GM12878 (cell line): ENCODE measurements at regions not wholly inside any gene's neighbourhood (a gene's known extent, or its start where the extent isn't known, plus 50 kb on each side); places are given as distances from the start of the nearest gene placed in this dataset.

Source experiments
- ATAC-seq: fragments of 200-7000 bp; cut with Tn5 transposase; 3 replicates; pipeline ENCODE4 v1.9.1; 2020; ENCODE audit warnings: mild to moderate bottlenecking, moderate library complexity
- BruUV-seq: library from RNA; stranded (reverse); fragments of 400-500 nt; replicated peaks from 2 replicates; lab custom pipeline; 2021; lab: Mats Ljungman, UMichigan
- CTCF ChIA-PET: fragments of 300-600 bp; sonication (Branson Sonifier 250); formaldehyde crosslinking; extraction: SDS; loops from one replicate; lab custom pipeline; 2021; ENCODE audit warnings: inconsistent platforms; lab: Yijun Ruan, JAX
- POLR2A ChIA-PET: fragments of 350-600 bp; formaldehyde crosslinking; extraction: SDS; loops from one replicate; lab custom pipeline; 2021; ENCODE audit warnings: inconsistent platforms; lab: Charles Lee
- RAD21 ChIA-PET: fragments of 300-600 bp; sonication (Branson Sonifier 250); formaldehyde crosslinking; loops from one replicate; lab custom pipeline; 2023; ENCODE audit warnings: antibody characterized with exemption; ENCODE audit not compliant: unreplicated experiment; lab: Charles Lee
- SMC1A ChIA-PET: fragments of 300-600 bp; sonication (Branson Sonifier 250); formaldehyde crosslinking; loops from one replicate; lab custom pipeline; 2023; ENCODE audit not compliant: unreplicated experiment, uncharacterized antibody; lab: Charles Lee
- DNase-seq: peaks from one replicate; pipeline ENCODE4 v3.0.0-alpha.2; 2011; ENCODE audit warnings: low read depth, low spot score
- FAIRE-seq: peaks from 3 replicates; lab custom pipeline; 2011; peaks lifted over from hg19 to GRCh38; lab: Jason Lieb, UNC
- H2AFZ ChIP-seq: 2 replicates; pipeline ENCODE4 v1.6.0; 2011; ENCODE audit warnings: low read depth, low read length, control low read depth; ENCODE audit not compliant: control insufficient read depth
- H3K27ac ChIP-seq: 2 replicates; pipeline ENCODE4 v1.5.1; 2011; ENCODE audit warnings: control low read depth; ENCODE audit not compliant: control insufficient read depth, insufficient read depth
- H3K27me3 ChIP-seq, 2 experiments: replicated peaks in 1 of 2; 2 replicates each; pipeline versions ENCODE4 v1.6.0 to v1.6.1; 2011; ENCODE audit warnings: low read length in 1 of 2; ENCODE audit not compliant: control insufficient read depth in 2 of 2, insufficient read depth in 2 of 2
- H3K36me3 ChIP-seq, 2 experiments: 2 replicates each; pipeline ENCODE4 v1.5.1; 2011; ENCODE audit warnings: low read length in 1 of 2; ENCODE audit not compliant: control insufficient read depth in 2 of 2, insufficient read depth in 2 of 2
- H3K4me1 ChIP-seq: 2 replicates; pipeline ENCODE4 v1.6.1; 2011; ENCODE audit warnings: mild to moderate bottlenecking, low read length, moderate library complexity, mixed read lengths; ENCODE audit not compliant: control insufficient read depth, insufficient read depth
- H3K4me2 ChIP-seq: 2 replicates; pipeline ENCODE4 v1.6.0; 2011; ENCODE audit warnings: control low read depth; ENCODE audit not compliant: control insufficient read depth, insufficient read depth
- H3K4me3 ChIP-seq: fragments of 200-600 bp; sonication (generic); 2 replicates; pipeline ENCODE4 v1.5.1; 2016
- H3K79me2 ChIP-seq: 2 replicates; pipeline ENCODE4 v1.6.0; 2011; ENCODE audit warnings: low read length; ENCODE audit not compliant: control insufficient read depth, insufficient read depth
- H3K9ac ChIP-seq: 2 replicates; pipeline ENCODE4 v1.8.0; 2011; ENCODE audit warnings: low read length, control low read depth, mixed read lengths; ENCODE audit not compliant: control insufficient read depth, insufficient read depth
- H3K9me3 ChIP-seq: replicated peaks from 3 replicates; pipeline ENCODE4 v1.5.1; 2011; ENCODE audit warnings: mild to moderate bottlenecking, low read length; ENCODE audit not compliant: control insufficient read depth, insufficient read depth
- H4K20me1 ChIP-seq: 2 replicates; pipeline ENCODE4 v1.6.0; 2011; ENCODE audit not compliant: control insufficient read depth, insufficient read depth
- CHD4 ChIP-seq: fragments of 200-600 bp; sonication (generic); IDR thresholded peaks from 2 replicates; pipeline ENCODE4 v1.6.1; 2016; ENCODE audit warnings: mild to moderate bottlenecking
- GABPA ChIP-seq: IDR thresholded peaks from 2 replicates; pipeline ENCODE4 v1.6.1; 2014; ENCODE audit warnings: antibody characterized with exemption, low read depth, mild to moderate bottlenecking, inconsistent platforms
- IRF4 ChIP-seq: IDR thresholded peaks from 2 replicates; pipeline ENCODE4 v1.6.1; 2011; ENCODE audit warnings: low read depth, low read length
- NRF1 ChIP-seq: conservative IDR thresholded peaks from 2 replicates; pipeline ENCODE4 v1.6.1; 2011; ENCODE audit warnings: mild to moderate bottlenecking, low read depth, low read length, improper control_type of control experiment
- POLR2AphosphoS2 ChIP-seq: IDR thresholded peaks from 2 replicates; pipeline ENCODE4 v1.6.1; 2011; ENCODE audit warnings: low read depth, mild to moderate bottlenecking, low read length, improper control_type of control experiment, moderate library complexity
- RB1 ChIP-seq: fragments of 450-650 bp; formaldehyde crosslinking; IDR thresholded peaks from 2 replicates; pipeline ENCODE4 v1.6.1; 2017; ENCODE audit warnings: mild to moderate bottlenecking, borderline replicate concordance
- ZBTB40 ChIP-seq: fragments of 450-650 bp; IDR thresholded peaks from 2 replicates; pipeline ENCODE4 v1.6.1; 2016; ENCODE audit warnings: mild to moderate bottlenecking, moderate library complexity, borderline replicate concordance
- WGBS: methylation state at CpG from one replicate; pipeline ENCODE4 v1.1.6; 2016; ENCODE audit warnings: low lambda C conversion rate; ENCODE audit not compliant: insufficient replicate concordance, insufficient coverage; ENCODE audit errors: missing lambda C conversion rate; 5-methylcytosine and 5-hydroxymethylcytosine counted together
- in situ Hi-C: fragments of 300-500 bp; cut with MboI; formaldehyde crosslinking; loops from 9 replicates; pipeline ENCODE4 v1.14.3; 2018; ENCODE audit warnings: mixed read lengths
- intact Hi-C: fragments of 100-400 bp; cut with micrococcal nuclease; formaldehyde crosslinking; loops from one replicate; pipeline ENCODE4 v1.14.2; 2022; ENCODE audit not compliant: unreplicated experiment
- TF ChIP-seq, protein P1 (sequence below): fragments of 450-650 bp; conservative IDR thresholded peaks from 2 replicates; pipeline ENCODE4 v1.6.1; 2017; ENCODE audit warnings: mild to moderate bottlenecking, moderate library complexity
- TF ChIP-seq, protein P2 (sequence below): IDR thresholded peaks from 2 replicates; pipeline ENCODE4 v1.6.1; 2012; ENCODE audit warnings: low read depth, low read length, improper control_type of control experiment
- TF ChIP-seq, protein P3 (sequence below): IDR thresholded peaks from 2 replicates; pipeline ENCODE4 v1.6.1; 2012; ENCODE audit warnings: improper control_type of control experiment, low read depth, low read length; ENCODE audit not compliant: insufficient replicate concordance

- FAIRE-seq (no peak), ATAC-seq (no peak), DNase-seq (no peak)
- in situ Hi-C loops: loop anchor here (25.0 kb wide), 1 partner anchor 237 kb away; no protein-coding TSS in a partner anchor
- Histone ChIP-seq H3K36me3 (no peaks in the 10 kb centered on the region), H2AFZ (no peak overlapping the region), H3K27ac (no peak overlapping the region), H3K9me3 (no peaks in the 10 kb centered on the region; the same call in 2 of the 3 replicates), H4K20me1 (no peaks in the 10 kb centered on the region), H3K9ac (no peak overlapping the region), H3K4me1 (no peaks in the 10 kb centered on the region), H3K27me3 (no peaks in the 10 kb centered on the region), H3K4me3 (no peak overlapping the region), H3K79me2 (no peaks in the 10 kb centered on the region), H3K4me2 (no peak overlapping the region)
- ChIA-PET POLR2A (no interaction called here), CTCF (no interaction called here), SMC1A (no interaction called here), RAD21 (no interaction called here)
- intact Hi-C loops: no loop called here
- no TSS peak for BruUV-seq
- WGBS: 91% methylated on average over 1 of the region's 1 CpG
- TF ChIP-seq, protein P1, sequence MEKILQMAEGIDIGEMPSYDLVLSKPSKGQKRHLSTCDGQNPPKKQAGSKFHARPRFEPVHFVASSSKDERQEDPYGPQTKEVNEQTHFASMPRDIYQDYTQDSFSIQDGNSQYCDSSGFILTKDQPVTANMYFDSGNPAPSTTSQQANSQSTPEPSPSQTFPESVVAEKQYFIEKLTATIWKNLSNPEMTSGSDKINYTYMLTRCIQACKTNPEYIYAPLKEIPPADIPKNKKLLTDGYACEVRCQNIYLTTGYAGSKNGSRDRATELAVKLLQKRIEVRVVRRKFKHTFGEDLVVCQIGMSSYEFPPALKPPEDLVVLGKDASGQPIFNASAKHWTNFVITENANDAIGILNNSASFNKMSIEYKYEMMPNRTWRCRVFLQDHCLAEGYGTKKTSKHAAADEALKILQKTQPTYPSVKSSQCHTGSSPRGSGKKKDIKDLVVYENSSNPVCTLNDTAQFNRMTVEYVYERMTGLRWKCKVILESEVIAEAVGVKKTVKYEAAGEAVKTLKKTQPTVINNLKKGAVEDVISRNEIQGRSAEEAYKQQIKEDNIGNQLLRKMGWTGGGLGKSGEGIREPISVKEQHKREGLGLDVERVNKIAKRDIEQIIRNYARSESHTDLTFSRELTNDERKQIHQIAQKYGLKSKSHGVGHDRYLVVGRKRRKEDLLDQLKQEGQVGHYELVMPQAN: no peak
- TF ChIP-seq ZBTB40: no peak
- TF ChIP-seq, protein P2, sequence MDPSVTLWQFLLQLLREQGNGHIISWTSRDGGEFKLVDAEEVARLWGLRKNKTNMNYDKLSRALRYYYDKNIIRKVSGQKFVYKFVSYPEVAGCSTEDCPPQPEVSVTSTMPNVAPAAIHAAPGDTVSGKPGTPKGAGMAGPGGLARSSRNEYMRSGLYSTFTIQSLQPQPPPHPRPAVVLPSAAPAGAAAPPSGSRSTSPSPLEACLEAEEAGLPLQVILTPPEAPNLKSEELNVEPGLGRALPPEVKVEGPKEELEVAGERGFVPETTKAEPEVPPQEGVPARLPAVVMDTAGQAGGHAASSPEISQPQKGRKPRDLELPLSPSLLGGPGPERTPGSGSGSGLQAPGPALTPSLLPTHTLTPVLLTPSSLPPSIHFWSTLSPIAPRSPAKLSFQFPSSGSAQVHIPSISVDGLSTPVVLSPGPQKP: no peak
- no peak for TF ChIP-seq NRF1
- no peak for TF ChIP-seq POLR2AphosphoS2
- no peak for TF ChIP-seq CHD4
- TF ChIP-seq GABPA: no peak
- TF ChIP-seq IRF4: no peak
- TF ChIP-seq, protein P3, sequence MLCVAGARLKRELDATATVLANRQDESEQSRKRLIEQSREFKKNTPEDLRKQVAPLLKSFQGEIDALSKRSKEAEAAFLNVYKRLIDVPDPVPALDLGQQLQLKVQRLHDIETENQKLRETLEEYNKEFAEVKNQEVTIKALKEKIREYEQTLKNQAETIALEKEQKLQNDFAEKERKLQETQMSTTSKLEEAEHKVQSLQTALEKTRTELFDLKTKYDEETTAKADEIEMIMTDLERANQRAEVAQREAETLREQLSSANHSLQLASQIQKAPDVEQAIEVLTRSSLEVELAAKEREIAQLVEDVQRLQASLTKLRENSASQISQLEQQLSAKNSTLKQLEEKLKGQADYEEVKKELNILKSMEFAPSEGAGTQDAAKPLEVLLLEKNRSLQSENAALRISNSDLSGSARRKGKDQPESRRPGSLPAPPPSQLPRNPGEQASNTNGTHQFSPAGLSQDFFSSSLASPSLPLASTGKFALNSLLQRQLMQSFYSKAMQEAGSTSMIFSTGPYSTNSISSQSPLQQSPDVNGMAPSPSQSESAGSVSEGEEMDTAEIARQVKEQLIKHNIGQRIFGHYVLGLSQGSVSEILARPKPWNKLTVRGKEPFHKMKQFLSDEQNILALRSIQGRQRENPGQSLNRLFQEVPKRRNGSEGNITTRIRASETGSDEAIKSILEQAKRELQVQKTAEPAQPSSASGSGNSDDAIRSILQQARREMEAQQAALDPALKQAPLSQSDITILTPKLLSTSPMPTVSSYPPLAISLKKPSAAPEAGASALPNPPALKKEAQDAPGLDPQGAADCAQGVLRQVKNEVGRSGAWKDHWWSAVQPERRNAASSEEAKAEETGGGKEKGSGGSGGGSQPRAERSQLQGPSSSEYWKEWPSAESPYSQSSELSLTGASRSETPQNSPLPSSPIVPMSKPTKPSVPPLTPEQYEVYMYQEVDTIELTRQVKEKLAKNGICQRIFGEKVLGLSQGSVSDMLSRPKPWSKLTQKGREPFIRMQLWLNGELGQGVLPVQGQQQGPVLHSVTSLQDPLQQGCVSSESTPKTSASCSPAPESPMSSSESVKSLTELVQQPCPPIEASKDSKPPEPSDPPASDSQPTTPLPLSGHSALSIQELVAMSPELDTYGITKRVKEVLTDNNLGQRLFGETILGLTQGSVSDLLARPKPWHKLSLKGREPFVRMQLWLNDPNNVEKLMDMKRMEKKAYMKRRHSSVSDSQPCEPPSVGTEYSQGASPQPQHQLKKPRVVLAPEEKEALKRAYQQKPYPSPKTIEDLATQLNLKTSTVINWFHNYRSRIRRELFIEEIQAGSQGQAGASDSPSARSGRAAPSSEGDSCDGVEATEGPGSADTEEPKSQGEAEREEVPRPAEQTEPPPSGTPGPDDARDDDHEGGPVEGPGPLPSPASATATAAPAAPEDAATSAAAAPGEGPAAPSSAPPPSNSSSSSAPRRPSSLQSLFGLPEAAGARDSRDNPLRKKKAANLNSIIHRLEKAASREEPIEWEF: no peak
- no peak for TF ChIP-seq RB1
Measured at GRCh38 chr11:50174975-50175374, 142.3 kb downstream of the OR4C45 start.
